IMR-90 (cell line): ENCODE measurements at regions not wholly inside any gene's neighbourhood (a gene's known extent, or its start where the extent isn't known, plus 50 kb on each side); places are given as distances from the start of the nearest gene placed in this dataset.

Source experiments
- ATAC-seq: fragments of 200-7000 bp; cut with Tn5 transposase; 2 replicates; pipeline ENCODE4 v1.9.1; 2020; ENCODE audit warnings: low read depth, mild to moderate bottlenecking, moderate library complexity
- BruUV-seq: library from RNA; stranded (reverse); fragments of 400-500 nt; replicated peaks from 2 replicates; lab custom pipeline; 2021; lab: Mats Ljungman, UMichigan
- CTCF ChIA-PET: fragments of 300-600 bp; formaldehyde crosslinking; extraction: SDS; loops from one replicate; lab custom pipeline; 2021; ENCODE audit warnings: antibody characterized with exemption; lab: Yijun Ruan, JAX
- POLR2A ChIA-PET: fragments of 300-600 bp; sonication (Branson Sonifier 250); formaldehyde crosslinking; loops from one replicate; lab custom pipeline; 2022; ENCODE audit warnings: antibody characterized with exemption; ENCODE audit not compliant: unreplicated experiment; lab: Charles Lee
- DNase-seq: peaks from one replicate; pipeline ENCODE4 v3.0.0; 2013
- H2AFZ ChIP-seq: replicated peaks from 2 replicates; pipeline ENCODE3; 2013; ENCODE audit warnings: low read length, mild to moderate bottlenecking; ENCODE audit not compliant: poor library complexity
- H2AK5ac ChIP-seq: 2 replicates; pipeline ENCODE4 v1.6.1; 2013; ENCODE audit warnings: low read depth, low read length, inconsistent platforms
- H2AK9ac ChIP-seq: replicated peaks from 2 replicates; pipeline ENCODE3; 2013; ENCODE audit warnings: mild to moderate bottlenecking, low read depth, low read length, moderate library complexity; ENCODE audit not compliant: poor library complexity
- H2BK120ac ChIP-seq: 2 replicates; pipeline ENCODE4 v1.6.1; 2013; ENCODE audit warnings: low read depth, low read length, inconsistent platforms
- H2BK15ac ChIP-seq: 3 replicates; pipeline ENCODE4 v1.6.1; 2013; ENCODE audit warnings: low read depth, low read length, inconsistent platforms
- H2BK20ac ChIP-seq: 2 replicates; pipeline ENCODE4 v1.6.1; 2013; ENCODE audit warnings: low read depth, mild to moderate bottlenecking, inconsistent platforms, low read length, moderate library complexity
- H2BK5ac ChIP-seq: 2 replicates; pipeline ENCODE4 v1.6.1; 2013; ENCODE audit warnings: mild to moderate bottlenecking, low read depth, low read length, inconsistent platforms; ENCODE audit not compliant: poor library complexity, severe bottlenecking
- H3K14ac ChIP-seq: replicated peaks from 2 replicates; pipeline ENCODE4 v1.6.1; 2013; ENCODE audit warnings: low read depth, low read length, inconsistent platforms
- H3K18ac ChIP-seq: 2 replicates; pipeline ENCODE4 v1.6.1; 2013; ENCODE audit warnings: low read depth, low read length, control low read depth
- H3K23ac ChIP-seq: 2 replicates; pipeline ENCODE4 v1.6.1; 2013; ENCODE audit warnings: low read depth, low read length, inconsistent platforms
- H3K27ac ChIP-seq: 2 replicates; pipeline ENCODE4 v1.5.1; 2013; ENCODE audit warnings: mild to moderate bottlenecking, control low read depth, low read length; ENCODE audit not compliant: insufficient read depth
- H3K27me3 ChIP-seq: 2 replicates; pipeline ENCODE4 v1.6.1; 2013; ENCODE audit warnings: low read length; ENCODE audit not compliant: control insufficient read depth, insufficient read depth
- H3K36me3 ChIP-seq: 2 replicates; pipeline ENCODE4 v1.6.1; 2013; ENCODE audit warnings: low read length, mixed read lengths; ENCODE audit not compliant: control insufficient read depth, insufficient read depth
- H3K4ac ChIP-seq: 2 replicates; pipeline ENCODE4 v1.6.1; 2013; ENCODE audit warnings: low read depth, low read length, inconsistent platforms
- H3K4me1 ChIP-seq: 2 replicates; pipeline ENCODE4 v1.6.1; 2013; ENCODE audit warnings: low read length, mixed read lengths; ENCODE audit not compliant: control insufficient read depth, insufficient read depth
- H3K4me2 ChIP-seq: 2 replicates; pipeline ENCODE4 v1.6.1; 2013; ENCODE audit warnings: low read depth, mild to moderate bottlenecking, control low read depth, low read length, moderate library complexity
- H3K4me3 ChIP-seq: 2 replicates; pipeline ENCODE4 v1.5.1; 2013; ENCODE audit warnings: low read depth, mild to moderate bottlenecking, control low read depth, low read length, moderate library complexity; ENCODE audit not compliant: insufficient read depth
- H3K56ac ChIP-seq: 2 replicates; pipeline ENCODE4 v1.6.1; 2013; ENCODE audit warnings: low read length, inconsistent platforms; ENCODE audit not compliant: insufficient read depth; ENCODE audit errors: extremely low read depth
- H3K79me1 ChIP-seq, 2 experiments: 2 replicates each; pipeline ENCODE4 v1.6.1; 2013; ENCODE audit warnings: low read length in 2 of 2, inconsistent platforms in 1 of 2, low read depth in 1 of 2
- H3K9ac ChIP-seq: 2 replicates; pipeline ENCODE4 v1.6.1; 2013; ENCODE audit warnings: low read depth, low read length, control low read depth
- H3K9me1 ChIP-seq: 2 replicates; pipeline ENCODE4 v1.6.1; 2013; ENCODE audit warnings: low read length, inconsistent platforms; ENCODE audit not compliant: insufficient read depth
- H3K9me3 ChIP-seq: 2 replicates; pipeline ENCODE4 v1.6.1; 2013; ENCODE audit warnings: low read length; ENCODE audit not compliant: control insufficient read depth, insufficient read depth
- H4K20me1 ChIP-seq: 2 replicates; pipeline ENCODE4 v1.6.1; 2013; ENCODE audit warnings: low read length, inconsistent platforms; ENCODE audit not compliant: insufficient read depth
- H4K5ac ChIP-seq: 2 replicates; pipeline ENCODE4 v1.6.1; 2013; ENCODE audit warnings: mild to moderate bottlenecking, low read depth, low read length, control low read depth
- H4K8ac ChIP-seq, 2 experiments: 2 replicates each; pipeline ENCODE4 v1.6.1; 2013; ENCODE audit warnings: low read depth in 2 of 2, low read length in 2 of 2, control low read depth in 1 of 2, inconsistent platforms in 1 of 2
- H4K91ac ChIP-seq: 2 replicates; pipeline ENCODE4 v1.6.1; 2013; ENCODE audit warnings: low read depth, low read length, inconsistent platforms; ENCODE audit not compliant: insufficient read depth
- BHLHE40 ChIP-seq: fragments of 150-350 bp; IDR thresholded peaks from 2 replicates; pipeline ENCODE4 v1.6.1; 2016; ENCODE audit warnings: mild to moderate bottlenecking, low read depth, low read length
- CEBPB ChIP-seq: IDR thresholded peaks from 2 replicates; pipeline ENCODE4 v1.6.1; 2012; ENCODE audit warnings: low read depth, low read length, improper control_type of control experiment
- CHD1 ChIP-seq: IDR thresholded peaks from 2 replicates; pipeline ENCODE4 v1.6.1; 2012; ENCODE audit warnings: low read depth, low read length, improper control_type of control experiment
- CTCF ChIP-seq: conservative IDR thresholded peaks from 2 replicates; pipeline ENCODE4 v1.5.1; 2012; ENCODE audit warnings: mild to moderate bottlenecking, low read depth, low read length, improper control_type of control experiment
- ELK1 ChIP-seq: fragments of 150-350 bp; IDR thresholded peaks from 2 replicates; pipeline ENCODE4 v1.6.1; 2016; ENCODE audit warnings: low read depth, mild to moderate bottlenecking, low read length, moderate library complexity, borderline replicate concordance
- FOS ChIP-seq: fragments of 150-350 bp; IDR thresholded peaks from 2 replicates; pipeline ENCODE4 v1.6.1; 2016; ENCODE audit warnings: low read depth, low read length
- MAFK ChIP-seq: IDR thresholded peaks from 2 replicates; pipeline ENCODE4 v1.6.1; 2012; ENCODE audit warnings: low read depth, low read length, improper control_type of control experiment
- MAZ ChIP-seq: IDR thresholded peaks from 2 replicates; pipeline ENCODE4 v1.6.1; 2012; ENCODE audit warnings: low read depth, mild to moderate bottlenecking, low read length, improper control_type of control experiment, moderate library complexity, borderline replicate concordance
- MXI1 ChIP-seq: IDR thresholded peaks from 2 replicates; pipeline ENCODE4 v1.6.1; 2012; ENCODE audit warnings: low read depth, mild to moderate bottlenecking, low read length, moderate library complexity, borderline replicate concordance
- NFE2L2 ChIP-seq: fragments of 150-350 bp; IDR thresholded peaks from 2 replicates; pipeline ENCODE4 v1.6.1; 2016; ENCODE audit warnings: low read depth, mild to moderate bottlenecking, low read length
- POLR2A ChIP-seq: IDR thresholded peaks from 2 replicates; pipeline ENCODE4 v1.6.1; 2012; ENCODE audit warnings: mild to moderate bottlenecking, low read depth, low read length
- RAD21 ChIP-seq: IDR thresholded peaks from 2 replicates; pipeline ENCODE4 v1.6.1; 2012; ENCODE audit warnings: low read length, improper control_type of control experiment
- RCOR1 ChIP-seq: IDR thresholded peaks from 2 replicates; pipeline ENCODE4 v1.6.1; 2012; ENCODE audit warnings: mild to moderate bottlenecking, low read length, improper control_type of control experiment; ENCODE audit not compliant: insufficient replicate concordance
- RFX5 ChIP-seq: IDR thresholded peaks from 2 replicates; pipeline ENCODE4 v1.8.0; 2012; ENCODE audit warnings: low read depth, mild to moderate bottlenecking, low read length, moderate library complexity
- SMC3 ChIP-seq: fragments of 150-350 bp; IDR thresholded peaks from 2 replicates; pipeline ENCODE4 v1.6.1; 2016; ENCODE audit warnings: low read depth, mild to moderate bottlenecking, antibody characterized with exemption, low read length, moderate library complexity
- USF2 ChIP-seq: fragments of 150-350 bp; IDR thresholded peaks from 2 replicates; pipeline ENCODE4 v1.6.1; 2017; ENCODE audit warnings: mild to moderate bottlenecking, antibody characterized with exemption, low read length, low read depth
- WGBS, 2 experiments: methylation state at CpG; one replicate each; pipeline versions ENCODE4 v1.1.5 to v1.1.7; 2013; ENCODE audit warnings: missing lambda C conversion rate in 2 of 2; ENCODE audit not compliant: insufficient read length in 1 of 2; ENCODE audit errors: extremely low coverage in 2 of 2; 5-methylcytosine and 5-hydroxymethylcytosine counted together
- dilution Hi-C: fragments of 300-500 bp; cut with HindIII; formaldehyde crosslinking; loops from one replicate; pipeline ENCODE4 v1.14.3; 2018; ENCODE audit warnings: low sequenced_read_pairs; ENCODE audit not compliant: unreplicated experiment
- in situ Hi-C: fragments of 300-500 bp; cut with MboI; formaldehyde crosslinking; loops from 3 replicates; pipeline ENCODE4 v1.14.3; 2019; ENCODE audit warnings: low sequenced_read_pairs, inconsistent platforms, mixed read lengths
- intact Hi-C: fragments of 100-400 bp; cut with micrococcal nuclease; formaldehyde crosslinking; loops from 2 replicates; pipeline ENCODE4 v1.10.0; 2022

- Histone ChIP-seq H3K23ac (no peak overlapping the region), H3K14ac (no peak overlapping the region), H2AFZ (no peak overlapping the region), H2BK15ac (no peak overlapping the region), H3K4me1 (no peaks in the 10 kb centered on the region), H3K9ac (no peak overlapping the region), H3K36me3 (no peaks in the 10 kb centered on the region), H4K8ac (no peak overlapping the region), H4K20me1 (no peaks in the 10 kb centered on the region), H3K4me2 (no peak overlapping the region), H3K27ac (no peak overlapping the region), H3K18ac (no peak overlapping the region), H3K9me3 (no peaks in the 10 kb centered on the region), H4K91ac (no peak overlapping the region), H2BK120ac (no peak overlapping the region), H3K56ac (no peak overlapping the region), H2BK5ac (no peak overlapping the region), H4K5ac (no peak overlapping the region), H3K79me1 (no peaks in the 10 kb centered on the region), H2BK20ac (no peak overlapping the region), H2AK5ac (no peak overlapping the region), H3K4ac (no peak overlapping the region), H2AK9ac (no peak overlapping the region), H3K27me3 (no peaks in the 10 kb centered on the region), H3K9me1 (no peaks in the 10 kb centered on the region), H3K4me3 (no peak overlapping the region)
- dilution Hi-C loops (no loop called here), intact Hi-C loops (no loop called here), in situ Hi-C loops (no loop called here)
- CTCF ChIA-PET = no interaction called here
- ATAC-seq (no peak), DNase-seq (no peak)
- POLR2A ChIA-PET = no interaction called here
- no TSS peak for BruUV-seq
- no peak for TF ChIP-seq SMC3
- no peak for TF ChIP-seq USF2
- TF ChIP-seq ELK1 = no peak
- no peak for TF ChIP-seq RCOR1
- TF ChIP-seq FOS = no peak
- TF ChIP-seq BHLHE40 = no peak
- no peak for TF ChIP-seq POLR2A
- no peak for TF ChIP-seq MXI1
- TF ChIP-seq MAFK = no peak
- TF ChIP-seq CHD1 = no peak
- TF ChIP-seq CTCF = no peak
- TF ChIP-seq NFE2L2 = no peak
- TF ChIP-seq CEBPB = no peak
- no peak for TF ChIP-seq MAZ
- no peak for TF ChIP-seq RAD21
- TF ChIP-seq RFX5 = no peak
- no CpG with 5 or more reads among the region's 2 CpGs for WGBS, 2 experiments
Measured at GRCh38 chr1:199015799-199016198, 377.0 kb downstream of the PTPRC start.
